AG04450 (cell line): ENCODE measurements at regions not wholly inside any gene's neighbourhood (a gene's known extent, or its start where the extent isn't known, plus 50 kb on each side); places are given as distances from the start of the nearest gene placed in this dataset.

Experiments used
- CTCF ChIA-PET: fragments of 300-600, 350-600 bp; formaldehyde crosslinking; extraction: SDS; loops from one replicate; lab custom pipeline; 2022; ENCODE audit warnings: antibody characterized with exemption, inconsistent platforms; lab: Charles Lee
- POLR2A ChIA-PET: fragments of 350-600 bp; formaldehyde crosslinking; extraction: SDS; loops from one replicate; lab custom pipeline; 2021; ENCODE audit warnings: antibody characterized with exemption, inconsistent platforms; lab: Yijun Ruan, JAX
- DNase-seq: peaks from one replicate; pipeline ENCODE4 v3.0.0-alpha.2; 2011; ENCODE audit warnings: low read depth, low spot score
- H3K27ac ChIP-seq: one replicate; pipeline ENCODE4 v1.5.1; 2012; ENCODE audit warnings: low read depth, low read length, control low read depth
- H3K27me3 ChIP-seq: one replicate; pipeline ENCODE4 v1.6.0; 2012; ENCODE audit warnings: low read length; ENCODE audit not compliant: control insufficient read depth, insufficient read depth
- H3K4me3 ChIP-seq: 2 replicates; pipeline ENCODE4 v1.5.1; 2011; ENCODE audit warnings: mild to moderate bottlenecking, low read depth, low read length, control low read depth
- H3K9me3 ChIP-seq: 2 replicates; pipeline ENCODE4 v1.5.1; 2012; ENCODE audit warnings: low read length; ENCODE audit not compliant: control insufficient read depth, insufficient read depth
- CTCF ChIP-seq: IDR thresholded peaks from 2 replicates; pipeline ENCODE4 v1.5.1; 2011; ENCODE audit warnings: low read depth, low read length, control low read depth, inconsistent platforms

GRCh38 chr10:111923032-111923431 lies 260.5 kb downstream of the GPAM start:
- no peak overlapping the region for H3K27ac ChIP-seq
- peaks cover 11% of the 10 kb centered on the region; the same call in 1 of the 2 replicates for H3K9me3 ChIP-seq
- ChIA-PET POLR2A (no interaction called here), CTCF (no interaction called here)
- H3K4me3 ChIP-seq, result no peak overlapping the region
- DNase-seq, result no peak
- TF ChIP-seq CTCF, result no peak
- H3K27me3 ChIP-seq, result no peaks in the 10 kb centered on the region

DNA sequence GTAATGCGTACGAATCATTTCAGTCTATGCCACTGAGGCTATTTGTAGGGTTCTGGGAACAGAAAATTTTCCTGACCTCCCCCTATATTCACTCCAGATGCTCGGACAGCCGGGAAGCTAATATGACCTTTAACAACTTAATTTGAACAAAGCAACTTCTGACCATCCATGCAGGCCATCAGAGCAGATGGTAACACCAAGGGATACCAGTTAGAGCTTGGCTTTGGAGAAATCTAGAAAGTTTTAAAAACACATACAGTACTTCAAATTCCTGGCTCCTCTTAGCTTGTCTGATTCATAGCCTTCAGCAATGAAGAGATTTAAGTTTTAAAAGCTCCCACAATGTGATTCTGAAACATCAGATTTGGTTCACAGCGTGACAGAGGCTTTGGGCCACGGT lies 257.3 kb downstream of the GPAM start:
- Histone ChIP-seq H3K27me3 (no peaks in the 10 kb centered on the region), H3K27ac (no peak overlapping the region), H3K4me3 (no peak overlapping the region), H3K9me3 (peaks cover 21% of the 10 kb centered on the region; the same call in 1 of the 2 replicates)
- no peak for TF ChIP-seq CTCF
- ChIA-PET CTCF (interaction anchor here (0.5 kb wide), 1 partner anchor 1636 kb away, joined by 3 read pairs; no protein-coding TSS in a partner anchor), POLR2A (no interaction called here)
- no peak for DNase-seq

DNA sequence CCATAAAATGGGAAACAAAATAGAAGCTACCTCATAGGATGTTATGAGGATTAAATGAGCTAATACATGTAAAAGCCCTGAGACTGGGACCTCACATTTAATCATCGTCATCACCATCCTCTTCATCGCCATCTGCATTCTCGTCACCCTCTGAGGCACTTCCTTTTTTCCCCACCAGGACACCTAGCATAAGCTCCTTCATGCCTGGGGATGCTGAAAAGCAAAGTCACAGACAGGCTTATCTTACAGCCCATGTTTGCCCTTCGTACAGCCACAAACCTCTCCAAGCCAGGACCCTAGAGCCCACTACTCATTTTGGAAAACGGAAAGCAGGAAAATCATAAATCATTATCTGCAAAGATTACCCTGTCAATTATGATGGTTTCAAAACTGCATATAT lies 249.6 kb downstream of the GPAM start:
- no peak overlapping the region for H3K4me3 ChIP-seq
- no peaks in the 10 kb centered on the region for H3K27me3 ChIP-seq
- no peak for TF ChIP-seq CTCF
- ChIA-PET POLR2A (no interaction called here), CTCF (no interaction called here)
- no peak overlapping the region for H3K27ac ChIP-seq
- peaks cover 14% of the 10 kb centered on the region; the same call in 1 of the 2 replicates for H3K9me3 ChIP-seq
- no peak for DNase-seq

DNA sequence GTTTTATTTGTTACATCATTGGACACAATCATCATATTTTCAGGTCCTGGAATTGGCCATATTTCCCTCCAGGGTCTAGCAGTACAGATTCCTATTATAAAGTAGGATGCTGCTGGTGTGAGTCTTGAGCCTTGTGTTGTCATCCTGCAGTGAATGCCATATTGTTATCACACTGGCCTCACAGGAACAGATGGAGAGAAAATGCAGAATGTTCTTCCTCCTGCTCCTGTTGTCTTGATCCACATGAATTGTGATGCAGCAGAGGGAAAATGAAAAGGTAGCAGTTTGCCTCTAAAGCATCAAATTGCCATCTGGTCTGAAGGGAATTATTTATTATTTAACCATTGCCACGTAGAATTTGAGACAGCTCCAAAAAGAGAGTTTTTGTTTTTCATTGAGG lies 248.6 kb downstream of the GPAM start:
- Histone ChIP-seq H3K4me3 (no peak overlapping the region), H3K27ac (no peak overlapping the region), H3K9me3 (peaks cover 14% of the 10 kb centered on the region; the same call in 1 of the 2 replicates), H3K27me3 (no peaks in the 10 kb centered on the region)
- no peak for TF ChIP-seq CTCF
- CTCF ChIA-PET, result no interaction called here
- POLR2A ChIA-PET, result no interaction called here
- no peak for DNase-seq

DNA sequence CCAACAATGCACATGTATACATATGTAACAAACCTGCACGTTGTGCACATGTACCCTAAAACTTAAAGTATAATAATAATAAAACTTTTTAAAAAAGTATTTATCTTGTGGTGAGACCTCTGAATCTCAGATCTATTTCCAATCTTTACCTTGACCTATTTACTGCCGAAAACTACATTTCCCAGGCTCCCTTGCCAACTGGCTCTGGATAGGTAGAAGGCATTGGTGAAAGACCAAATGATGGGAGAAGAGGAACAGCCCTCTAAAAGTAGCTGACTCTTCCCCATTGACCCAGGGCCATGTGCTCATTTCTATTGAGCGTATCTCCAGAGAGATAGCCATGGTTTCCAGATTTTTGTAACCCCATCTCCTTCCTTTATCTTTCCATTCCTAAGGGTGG lies 247.4 kb downstream of the GPAM start:
- CTCF ChIA-PET, result no interaction called here
- Histone ChIP-seq H3K4me3 (no peak overlapping the region), H3K27ac (no peak overlapping the region), H3K9me3 (peaks cover 7% of the 10 kb centered on the region; the same call in 1 of the 2 replicates), H3K27me3 (no peaks in the 10 kb centered on the region)
- DNase-seq, result no peak
- no peak for TF ChIP-seq CTCF
- POLR2A ChIA-PET, result no interaction called here
